Loucy (cell line): ENCODE measurements at regions not wholly inside any gene's neighbourhood (a gene's known extent, or its start where the extent isn't known, plus 50 kb on each side); places are given as distances from the start of the nearest gene placed in this dataset.
"Not testable (repeated sequence)": the region's sequence is repeated elsewhere in the genome, so short reads cannot be mapped to it uniquely, and the experiment has no call there.

Source experiments
- EZH2phosphoT487 ChIP-seq: fragments of 200-600 bp; IDR thresholded peaks from 2 replicates; pipeline ENCODE4 v1.6.1; 2018; ENCODE audit warnings: antibody characterized with exemption, mild to moderate bottlenecking, moderate library complexity, borderline replicate concordance
- TF ChIP-seq, protein P1 (sequence below): fragments of 200-600 bp; sonication (generic); conservative IDR thresholded peaks from 2 replicates; pipeline ENCODE4 v1.5.1; 2014; ENCODE audit warnings: mild to moderate bottlenecking, antibody characterized with exemption, low read length

DNA sequence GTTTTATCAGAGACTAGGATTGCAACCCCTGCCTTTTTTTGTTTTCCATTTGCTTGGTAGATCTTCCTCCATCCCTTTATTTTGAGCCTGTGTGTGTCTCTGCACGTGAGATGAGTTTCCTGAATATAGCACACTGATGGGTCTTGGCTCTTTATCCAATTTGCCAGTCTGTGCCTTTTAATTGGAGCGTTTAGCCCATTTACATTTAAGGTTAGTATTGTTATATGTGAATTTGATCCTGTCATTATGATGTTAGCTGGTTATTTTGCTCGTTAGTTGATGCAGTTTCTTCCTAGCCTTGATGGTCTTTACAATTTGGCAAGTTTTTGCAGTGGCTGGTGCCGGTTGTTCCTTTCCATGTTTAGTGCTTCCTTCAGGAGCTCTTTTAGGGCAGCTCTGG lies 138.8 kb downstream of the LPIN1 start:
- TF ChIP-seq, protein P1, sequence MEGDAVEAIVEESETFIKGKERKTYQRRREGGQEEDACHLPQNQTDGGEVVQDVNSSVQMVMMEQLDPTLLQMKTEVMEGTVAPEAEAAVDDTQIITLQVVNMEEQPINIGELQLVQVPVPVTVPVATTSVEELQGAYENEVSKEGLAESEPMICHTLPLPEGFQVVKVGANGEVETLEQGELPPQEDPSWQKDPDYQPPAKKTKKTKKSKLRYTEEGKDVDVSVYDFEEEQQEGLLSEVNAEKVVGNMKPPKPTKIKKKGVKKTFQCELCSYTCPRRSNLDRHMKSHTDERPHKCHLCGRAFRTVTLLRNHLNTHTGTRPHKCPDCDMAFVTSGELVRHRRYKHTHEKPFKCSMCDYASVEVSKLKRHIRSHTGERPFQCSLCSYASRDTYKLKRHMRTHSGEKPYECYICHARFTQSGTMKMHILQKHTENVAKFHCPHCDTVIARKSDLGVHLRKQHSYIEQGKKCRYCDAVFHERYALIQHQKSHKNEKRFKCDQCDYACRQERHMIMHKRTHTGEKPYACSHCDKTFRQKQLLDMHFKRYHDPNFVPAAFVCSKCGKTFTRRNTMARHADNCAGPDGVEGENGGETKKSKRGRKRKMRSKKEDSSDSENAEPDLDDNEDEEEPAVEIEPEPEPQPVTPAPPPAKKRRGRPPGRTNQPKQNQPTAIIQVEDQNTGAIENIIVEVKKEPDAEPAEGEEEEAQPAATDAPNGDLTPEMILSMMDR = not testable (repeated sequence)
- TF ChIP-seq EZH2phosphoT487 = not testable (repeated sequence)
